Activated CD8-positive, alpha-beta memory T cell treated with anti-CD3 and anti-CD28 coated beads, Interleukin-2, amount 10 ng/mL, durations not matched to agents 7 days and 5 days (primary cell): ENCODE measurements at regions not wholly inside any gene's neighbourhood (a gene's known extent, or its start where the extent isn't known, plus 50 kb on each side); places are given as distances from the start of the nearest gene placed in this dataset.

Source experiments
- ATAC-seq: fragments of 150-1000 bp; cut with Tn5 transposase; one replicate; pipeline ENCODE4 v1.10.0; 2021; ENCODE audit warnings: moderate library complexity
- CTCF ChIA-PET: fragments of 350-600 bp; sonication (Branson Sonifier 250); formaldehyde crosslinking; loops from one replicate; lab custom pipeline; 2021; ENCODE audit warnings: antibody characterized with exemption; lab: Charles Lee
- DNase-seq: peaks from one replicate; pipeline ENCODE4 v3.0.0-alpha.2; 2020
- H3K27ac Mint-ChIP-seq: one replicate; pipeline ENCODE4 v1.8.0; 2021; ENCODE audit warnings: mild to moderate bottlenecking, mixed read lengths
- H3K27me3 Mint-ChIP-seq: one replicate; pipeline ENCODE4 v1.8.0; 2021; ENCODE audit warnings: mixed read lengths
- H3K36me3 Mint-ChIP-seq: one replicate; pipeline ENCODE4 v1.8.0; 2021; ENCODE audit warnings: mild to moderate bottlenecking, mixed read lengths
- H3K4me1 Mint-ChIP-seq: one replicate; pipeline ENCODE4 v1.8.0; 2021; ENCODE audit warnings: mixed read lengths
- H3K4me3 Mint-ChIP-seq: one replicate; pipeline ENCODE4 v1.8.0; 2021; ENCODE audit warnings: mild to moderate bottlenecking, moderate library complexity, mixed read lengths
- H3K9me3 Mint-ChIP-seq: one replicate; pipeline ENCODE4 v1.8.0; 2022; ENCODE audit warnings: low read depth, mixed read lengths

DNA sequence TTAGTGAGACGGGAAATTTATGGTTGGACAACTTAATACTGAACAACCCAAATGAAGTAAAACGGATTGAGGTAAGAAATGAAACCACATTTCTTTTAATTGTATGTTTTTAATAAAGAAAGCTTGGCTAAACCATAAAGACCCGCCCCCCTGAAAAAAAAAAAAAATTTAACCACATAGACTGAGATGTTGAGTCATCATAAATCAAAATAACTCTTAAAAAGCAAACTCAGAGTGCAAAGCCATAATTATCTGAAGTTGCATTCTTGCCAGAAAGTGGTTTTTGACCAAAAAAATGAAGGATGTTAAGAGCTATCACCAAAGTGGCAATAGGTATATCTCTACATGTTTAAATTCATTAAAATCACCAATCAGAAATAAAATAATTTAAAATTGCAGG, 101.8 kb upstream of the COL21A1 start:
- CTCF ChIA-PET, result no interaction called here
- DNase-seq, result no peak
- H3K27me3 Mint-ChIP-seq, result peaks cover 2% of the 10 kb centered on the region
- no peak for ATAC-seq
- no peaks in the 10 kb centered on the region for H3K9me3 Mint-ChIP-seq
- H3K4me1 Mint-ChIP-seq, result no peaks in the 10 kb centered on the region
- H3K36me3 Mint-ChIP-seq, result no peaks in the 10 kb centered on the region
- no peak overlapping the region for H3K27ac Mint-ChIP-seq
- H3K4me3 Mint-ChIP-seq, result no peak overlapping the region

DNA sequence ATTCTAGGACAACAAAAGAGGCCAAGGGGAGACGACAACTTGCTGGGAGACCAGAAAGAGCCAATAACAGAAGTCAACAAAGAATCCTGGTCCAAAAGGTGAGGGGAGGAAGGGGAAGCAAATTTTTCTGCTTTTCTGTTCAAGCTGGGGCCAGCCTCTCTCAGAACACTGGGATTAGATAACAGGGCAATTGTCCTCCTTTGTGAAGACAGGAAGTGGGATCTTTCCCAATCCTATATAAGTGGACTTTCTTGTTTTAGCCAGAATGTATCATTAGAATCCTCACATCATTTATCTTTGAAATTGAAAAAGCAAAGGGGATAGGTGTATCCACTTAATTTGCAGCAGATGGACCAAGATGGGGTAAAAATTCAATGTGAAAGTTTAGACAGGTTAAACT, 101.2 kb upstream of the COL21A1 start:
- Mint-ChIP-seq H3K9me3 (no peaks in the 10 kb centered on the region), H3K4me1 (no peaks in the 10 kb centered on the region), H3K36me3 (no peaks in the 10 kb centered on the region), H3K27ac (no peak overlapping the region), H3K27me3 (peaks cover 2% of the 10 kb centered on the region), H3K4me3 (no peak overlapping the region)
- ATAC-seq, result no peak
- CTCF ChIA-PET, result no interaction called here
- DNase-seq, result no peak

DNA sequence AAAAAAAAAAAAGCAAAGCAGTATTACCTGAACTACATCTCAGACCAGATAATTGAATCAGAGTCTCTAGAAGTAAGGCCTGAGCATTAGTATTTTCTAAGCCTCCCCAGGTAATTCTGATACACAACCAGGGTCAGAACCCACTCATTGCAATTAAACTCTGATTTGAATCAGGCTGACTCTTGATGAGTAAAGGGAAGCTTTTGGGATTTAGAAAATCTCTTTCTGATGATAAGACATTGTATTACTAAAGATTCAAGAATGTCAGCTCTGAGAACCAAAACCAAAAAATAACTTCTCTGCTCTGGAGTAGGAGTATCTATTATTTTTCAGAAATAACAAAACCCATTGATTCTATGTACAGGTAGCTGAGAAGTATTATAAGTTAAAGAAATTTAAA, 100.1 kb upstream of the COL21A1 start:
- Mint-ChIP-seq H3K27me3 (peaks cover 2% of the 10 kb centered on the region), H3K27ac (no peak overlapping the region), H3K4me3 (no peak overlapping the region), H3K36me3 (no peaks in the 10 kb centered on the region), H3K4me1 (no peaks in the 10 kb centered on the region), H3K9me3 (no peaks in the 10 kb centered on the region)
- no peak for DNase-seq
- no peak for ATAC-seq
- CTCF ChIA-PET, result no interaction called here

DNA sequence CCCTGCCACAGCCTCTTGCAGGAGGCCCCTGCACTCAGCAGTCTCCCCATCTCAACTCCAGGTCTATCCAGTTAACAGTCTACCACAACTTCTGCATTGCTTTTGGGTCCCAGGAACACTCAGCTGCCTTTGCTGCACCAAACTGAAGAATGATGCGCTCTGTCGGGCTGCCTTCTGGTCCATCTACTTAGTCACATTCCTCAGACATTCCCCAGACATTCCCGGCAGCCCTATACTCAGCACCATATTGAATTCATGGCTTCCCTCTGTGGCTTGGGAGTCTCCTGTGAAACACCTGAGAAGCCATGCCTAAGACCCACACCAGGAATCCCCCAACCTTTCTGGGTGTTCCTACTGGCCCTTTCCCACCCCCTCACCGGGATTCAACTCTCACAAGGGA, 99.6 kb upstream of the COL21A1 start:
- ATAC-seq (no peak), DNase-seq (no peak)
- H3K4me1 Mint-ChIP-seq, result no peaks in the 10 kb centered on the region
- peaks cover 2% of the 10 kb centered on the region for H3K27me3 Mint-ChIP-seq
- no peaks in the 10 kb centered on the region for H3K36me3 Mint-ChIP-seq
- CTCF ChIA-PET, result no interaction called here
- H3K4me3 Mint-ChIP-seq, result no peak overlapping the region
- H3K9me3 Mint-ChIP-seq, result no peaks in the 10 kb centered on the region
- H3K27ac Mint-ChIP-seq, result no peak overlapping the region

DNA sequence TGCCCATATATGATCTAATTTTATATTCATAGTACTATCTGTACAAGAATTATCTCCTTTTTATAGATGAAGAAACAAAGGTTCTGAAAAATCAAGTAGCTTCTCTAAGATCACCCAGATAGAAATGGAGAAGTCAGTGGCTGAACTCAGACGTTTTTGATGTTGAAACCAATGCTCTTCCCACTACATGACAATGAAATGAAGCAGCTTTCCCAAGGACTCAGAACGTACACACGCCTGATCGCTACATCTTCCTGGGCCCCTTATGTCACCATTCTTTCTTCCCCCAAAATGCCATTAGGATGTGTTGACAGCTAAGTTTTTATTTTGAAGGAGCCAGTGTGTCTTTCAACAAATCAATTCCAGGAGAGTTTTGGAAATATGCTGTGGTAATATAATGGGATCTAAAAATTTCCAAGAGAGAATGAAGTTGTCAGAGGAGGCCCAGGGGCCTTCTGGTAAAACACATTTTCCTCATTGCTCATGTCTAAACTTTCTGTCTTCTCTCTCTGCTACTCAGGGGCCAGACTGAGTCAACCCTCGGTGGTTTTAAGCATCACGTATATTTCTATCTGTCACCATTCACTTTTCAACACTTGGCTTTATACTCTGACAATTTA, 98.1 kb upstream of the COL21A1 start:
- no peak for DNase-seq
- CTCF ChIA-PET, result no interaction called here
- no peak overlapping the region for H3K4me3 Mint-ChIP-seq

DNA sequence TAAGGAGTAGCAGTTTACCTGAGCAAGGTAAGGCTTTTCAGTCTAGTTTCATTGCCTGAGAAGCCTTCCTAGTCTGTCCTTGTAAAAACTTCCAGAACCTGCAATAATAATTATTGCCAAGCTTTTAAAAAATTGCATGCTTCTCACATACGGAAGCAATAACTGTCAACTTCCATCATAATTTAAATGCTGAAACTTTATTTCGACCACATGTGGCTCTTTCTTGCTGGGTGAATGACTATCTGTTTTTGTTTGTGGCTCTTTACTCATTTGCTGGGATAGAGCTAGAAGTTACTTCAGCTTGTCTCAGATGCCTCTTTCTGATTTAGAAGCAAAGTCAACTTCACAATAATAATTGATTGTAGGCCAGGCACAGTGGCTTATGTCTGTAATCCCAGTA, 95.9 kb upstream of the COL21A1 start:
- Mint-ChIP-seq H3K27me3 (peaks cover 2% of the 10 kb centered on the region), H3K36me3 (no peaks in the 10 kb centered on the region), H3K9me3 (no peaks in the 10 kb centered on the region), H3K4me1 (no peaks in the 10 kb centered on the region), H3K4me3 (no peak overlapping the region), H3K27ac (no peak overlapping the region)
- CTCF ChIA-PET, result no interaction called here
- DNase-seq (no peak), ATAC-seq (no peak)

More for the DNA sequence above, 98.1 kb upstream of the COL21A1 start:
- ATAC-seq, result no peak
- Mint-ChIP-seq H3K9me3 (no peaks in the 10 kb centered on the region), H3K4me1 (no peaks in the 10 kb centered on the region), H3K36me3 (no peaks in the 10 kb centered on the region), H3K27ac (no peak overlapping the region), H3K27me3 (peaks cover 2% of the 10 kb centered on the region)

DNA sequence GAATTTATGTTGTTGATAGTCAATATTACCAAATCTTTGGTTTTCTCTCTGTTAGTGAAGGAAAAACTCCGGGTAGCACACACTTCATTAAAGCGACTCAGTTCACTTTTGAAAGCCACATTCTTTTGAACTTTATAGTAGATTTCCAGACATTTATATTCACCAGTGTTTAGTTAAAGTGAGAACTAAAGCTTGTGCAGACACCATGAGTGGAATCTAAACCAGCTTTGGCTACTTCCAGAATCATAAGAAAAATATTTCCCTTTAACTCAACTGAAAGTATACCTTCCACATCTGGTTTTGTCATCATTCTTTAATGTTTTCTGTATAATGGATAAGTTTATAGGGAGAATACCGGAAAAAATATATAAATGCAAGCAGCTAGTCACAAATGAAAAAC, 92.1 kb upstream of the COL21A1 start:
- no peak overlapping the region for H3K27ac Mint-ChIP-seq
- no peaks in the 10 kb centered on the region for H3K4me1 Mint-ChIP-seq
- CTCF ChIA-PET, result no interaction called here
- DNase-seq (no peak), ATAC-seq (no peak)
- no peaks in the 10 kb centered on the region for H3K9me3 Mint-ChIP-seq
- H3K4me3 Mint-ChIP-seq, result no peak overlapping the region
- no peaks in the 10 kb centered on the region for H3K36me3 Mint-ChIP-seq
- H3K27me3 Mint-ChIP-seq, result no peaks in the 10 kb centered on the region

DNA sequence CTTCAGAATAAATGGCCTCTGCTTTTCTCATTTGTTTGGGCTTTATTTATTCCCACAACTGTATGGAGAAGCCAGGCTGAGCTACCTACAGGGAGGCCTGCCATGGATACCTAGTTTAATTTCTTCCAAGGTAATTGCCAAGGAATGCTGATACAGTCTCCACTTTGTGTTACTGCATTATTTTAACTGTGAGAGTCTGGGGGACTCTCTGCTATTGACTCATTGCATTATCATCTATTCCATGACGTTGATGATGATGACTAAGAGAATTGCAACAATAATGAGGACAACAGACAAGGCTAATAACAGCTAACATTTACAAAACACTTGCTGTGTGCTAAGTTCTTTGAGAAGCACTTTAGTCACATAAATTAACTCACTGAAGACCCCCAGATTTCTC, 88.3 kb upstream of the COL21A1 start:
- Mint-ChIP-seq H3K4me1 (no peaks in the 10 kb centered on the region), H3K27me3 (no peaks in the 10 kb centered on the region)
- no peak for ATAC-seq

DNA sequence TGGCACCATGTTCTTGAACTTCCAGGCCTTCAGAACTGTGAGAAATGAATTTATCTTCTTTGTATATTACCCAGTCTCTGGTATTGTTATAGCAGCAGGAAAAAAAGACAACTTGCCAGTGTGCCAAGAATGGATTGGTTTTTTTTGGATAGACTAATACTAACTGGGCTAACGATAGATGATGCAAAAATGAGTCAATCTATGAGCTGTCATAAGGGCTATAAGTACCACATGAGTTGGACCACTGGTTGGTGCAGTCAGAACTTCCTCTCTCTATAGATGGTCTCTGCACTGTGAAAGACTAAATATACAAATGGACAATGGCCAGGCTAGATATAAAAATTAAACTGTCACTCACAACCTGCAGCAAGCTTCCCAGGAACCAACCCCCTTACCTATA, 87.6 kb upstream of the COL21A1 start:
- no peak for ATAC-seq
- Mint-ChIP-seq H3K4me3 (no peak overlapping the region), H3K9me3 (no peaks in the 10 kb centered on the region), H3K27me3 (no peaks in the 10 kb centered on the region), H3K4me1 (no peaks in the 10 kb centered on the region), H3K27ac (no peak overlapping the region), H3K36me3 (no peaks in the 10 kb centered on the region)
- CTCF ChIA-PET, result no interaction called here
- no peak for DNase-seq

More for the DNA sequence above, 88.3 kb upstream of the COL21A1 start:
- H3K36me3 Mint-ChIP-seq, result no peaks in the 10 kb centered on the region
- no peaks in the 10 kb centered on the region for H3K9me3 Mint-ChIP-seq
- no peak overlapping the region for H3K27ac Mint-ChIP-seq
- no peak overlapping the region for H3K4me3 Mint-ChIP-seq
- CTCF ChIA-PET, result no interaction called here
- DNase-seq, result no peak

DNA sequence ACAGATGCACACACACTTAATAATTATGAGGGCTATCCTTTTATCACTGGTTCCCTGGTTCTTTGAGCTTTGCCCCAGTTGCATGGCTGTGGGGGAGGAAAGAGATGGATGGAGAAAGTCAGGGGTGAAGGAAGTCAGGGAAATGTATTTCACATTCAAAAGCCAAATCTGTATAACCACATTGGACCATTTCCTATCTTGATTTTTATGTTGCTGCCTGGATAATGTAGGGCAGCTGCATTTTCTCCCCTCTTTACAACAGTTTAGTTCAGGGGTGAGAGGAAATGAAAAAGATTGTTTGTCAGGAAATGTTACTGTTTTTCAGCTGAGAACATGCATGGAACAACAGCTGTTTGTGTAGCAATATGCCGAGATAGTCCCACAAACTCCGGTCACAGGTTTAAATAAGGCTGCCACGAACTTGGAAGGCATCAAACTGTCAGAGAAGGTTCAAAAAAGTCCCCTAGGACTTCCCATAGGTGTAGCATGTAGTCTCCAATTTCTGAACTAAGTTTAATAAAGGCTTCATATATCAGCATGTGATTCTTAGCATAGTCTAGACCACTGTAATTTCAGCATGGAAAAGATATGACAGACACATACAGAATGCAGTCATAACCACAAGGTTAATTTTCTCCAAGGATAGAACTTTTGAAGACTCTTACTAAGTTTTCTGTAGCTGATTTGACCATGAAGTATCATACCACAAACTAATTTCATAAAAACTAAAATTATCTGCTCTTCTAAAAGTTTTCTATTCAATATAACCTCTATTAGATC, 82.1 kb upstream of the COL21A1 start:
- H3K27me3 Mint-ChIP-seq, result no peaks in the 10 kb centered on the region
- CTCF ChIA-PET, result no interaction called here
- DNase-seq, result no peak

DNA sequence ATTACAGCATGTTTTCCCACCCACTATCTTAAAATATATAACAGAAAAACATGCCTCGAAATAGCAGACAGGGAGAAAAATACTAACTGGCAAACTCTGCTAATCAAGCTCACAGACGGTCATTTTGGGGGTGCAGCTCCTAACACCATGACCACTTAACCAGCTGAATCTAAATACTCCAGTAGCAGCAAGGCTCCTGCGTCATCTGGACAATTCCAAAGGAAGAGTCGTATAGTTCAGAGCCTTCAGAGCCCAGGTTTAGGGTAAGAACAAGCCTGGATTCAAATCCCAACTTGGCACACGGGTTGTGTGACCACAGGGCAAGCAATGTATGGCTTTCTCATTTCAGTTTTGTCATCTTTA, 81.3 kb upstream of the COL21A1 start:
- H3K9me3 Mint-ChIP-seq, result no peaks in the 10 kb centered on the region
- H3K4me1 Mint-ChIP-seq, result no peaks in the 10 kb centered on the region
- CTCF ChIA-PET, result no interaction called here
- DNase-seq, result no peak
- no peaks in the 10 kb centered on the region for H3K27me3 Mint-ChIP-seq
- ATAC-seq, result no peak
- H3K4me3 Mint-ChIP-seq, result no peak overlapping the region
- no peak overlapping the region for H3K27ac Mint-ChIP-seq
- H3K36me3 Mint-ChIP-seq, result no peaks in the 10 kb centered on the region

More for the DNA sequence above, 82.1 kb upstream of the COL21A1 start:
- Mint-ChIP-seq H3K27ac (no peak overlapping the region), H3K4me3 (no peak overlapping the region), H3K4me1 (no peaks in the 10 kb centered on the region), H3K9me3 (no peaks in the 10 kb centered on the region), H3K36me3 (no peaks in the 10 kb centered on the region)
- no peak for ATAC-seq

DNA sequence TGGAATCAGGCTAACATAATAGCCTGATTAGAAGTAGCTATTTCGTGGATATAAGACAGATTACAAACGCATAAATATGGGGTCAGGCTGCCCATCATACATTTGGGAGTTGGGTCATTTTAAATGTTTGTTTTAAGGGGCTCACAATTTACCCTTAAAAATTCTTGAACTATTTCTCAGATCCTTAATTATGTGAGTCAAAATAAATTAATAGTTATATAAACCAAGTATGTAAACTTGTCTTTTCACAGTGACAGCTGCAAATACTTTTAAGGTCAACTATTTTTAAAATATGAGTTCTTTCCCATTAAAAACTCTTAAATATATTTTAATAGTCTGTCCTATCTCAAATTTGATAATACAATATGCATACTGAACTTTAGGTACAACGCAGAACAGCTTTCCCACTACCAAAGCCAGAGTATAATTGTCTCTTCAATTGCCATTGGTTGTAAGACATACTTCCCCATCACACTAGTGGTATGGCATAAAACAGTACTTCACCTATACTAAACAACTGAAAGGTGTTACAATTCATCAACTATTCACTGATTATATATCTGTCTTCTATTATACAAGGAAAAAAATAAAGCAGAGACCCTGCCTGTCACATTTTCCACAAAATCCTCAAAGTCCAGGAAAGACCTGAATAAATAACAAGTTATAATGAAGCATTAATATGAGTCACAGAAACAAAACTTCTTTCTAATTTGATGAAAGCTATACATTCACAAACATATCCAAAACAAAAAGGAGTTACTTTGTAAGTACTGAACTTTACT, 80.8 kb upstream of the COL21A1 start:
- ATAC-seq (no peak), DNase-seq (no peak)
- H3K36me3 Mint-ChIP-seq, result no peaks in the 10 kb centered on the region
- no peaks in the 10 kb centered on the region for H3K9me3 Mint-ChIP-seq
- CTCF ChIA-PET, result no interaction called here
- no peak overlapping the region for H3K27ac Mint-ChIP-seq
- H3K4me3 Mint-ChIP-seq, result no peak overlapping the region
- no peaks in the 10 kb centered on the region for H3K27me3 Mint-ChIP-seq
- H3K4me1 Mint-ChIP-seq, result no peaks in the 10 kb centered on the region

DNA sequence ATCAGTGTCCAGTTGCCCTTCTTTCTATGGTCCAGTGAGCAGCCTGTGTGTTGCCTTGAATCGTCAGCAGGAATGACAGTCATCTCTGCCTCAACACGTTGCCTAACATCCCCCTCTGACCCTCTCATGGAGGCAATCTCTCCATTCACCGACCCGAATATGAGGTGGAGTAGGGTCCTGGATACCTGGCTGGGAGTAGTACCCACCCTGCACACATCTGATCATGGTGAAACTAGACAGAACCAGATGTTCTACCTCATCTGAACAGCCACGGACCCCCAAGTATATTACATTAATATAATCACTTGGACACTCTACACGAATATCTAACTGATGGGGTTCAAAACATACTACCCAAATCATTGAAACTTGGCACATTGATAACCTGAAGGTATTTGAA, 77.0 kb upstream of the COL21A1 start:
- Mint-ChIP-seq H3K36me3 (no peaks in the 10 kb centered on the region), H3K4me1 (no peaks in the 10 kb centered on the region), H3K27ac (no peak overlapping the region), H3K9me3 (no peaks in the 10 kb centered on the region), H3K27me3 (no peaks in the 10 kb centered on the region), H3K4me3 (no peak overlapping the region)
- CTCF ChIA-PET, result no interaction called here
- DNase-seq (no peak), ATAC-seq (no peak)

DNA sequence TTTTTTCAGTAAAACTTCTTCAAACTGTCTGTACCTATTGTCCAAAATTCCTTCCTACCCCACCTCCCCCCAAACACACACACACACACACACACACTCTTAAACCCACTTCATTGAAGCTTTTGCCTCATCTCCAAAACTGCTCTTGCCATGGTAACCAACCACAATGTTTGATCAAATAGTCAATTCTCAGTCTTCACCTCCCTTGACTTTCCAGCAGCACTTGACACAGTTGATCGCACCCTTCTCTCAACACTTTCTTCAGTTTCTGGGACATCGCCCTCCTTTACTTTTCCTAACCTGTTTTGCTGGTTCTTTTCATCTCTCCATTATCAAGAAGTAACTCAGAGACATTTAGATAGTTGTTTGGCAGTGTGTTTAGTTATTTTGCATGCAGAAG, 71.5 kb upstream of the COL21A1 start:
- CTCF ChIA-PET, result no interaction called here
- ATAC-seq (no peak), DNase-seq (no peak)
- Mint-ChIP-seq H3K27ac (no peak overlapping the region), H3K27me3 (no peaks in the 10 kb centered on the region), H3K36me3 (no peaks in the 10 kb centered on the region), H3K4me1 (no peaks in the 10 kb centered on the region), H3K4me3 (no peak overlapping the region), H3K9me3 (no peaks in the 10 kb centered on the region)
